ENCODE measurements at regions not wholly inside any gene's neighbourhood (a gene's known extent, or its start where the extent isn't known, plus 50 kb on each side); places are given as distances from the start of the nearest gene placed in this dataset.
A peak's percentile ranks its signal among the peaks of the same experiment; 100 is the strongest.

- no peak for DNase-seq (ENCODE audit: low read depth in 1 of 2, low spot score in 1 of 2)
- FAIRE-seq, result no peak
- no peaks in the 10 kb centered on the region for H3K9me3 ChIP-seq
- no peak overlapping the region for H3K27ac ChIP-seq
- no peak for ATAC-seq
- 50% methylated on average over 2 of the region's 2 CpGs for WGBS (ENCODE audit: missing lambda C conversion rate)
- H3K4me3 ChIP-seq, result no peak overlapping the region
- no peak overlapping the region for H3K4me2 ChIP-seq
- CTCF ChIA-PET, result no interaction called here
- no peak for TF ChIP-seq HOXB13 (CRISPR knock-in tag; IDR thresholded peaks at IDR 0.05; ENCODE audit: low read depth)
- TF ChIP-seq RCOR1 (IDR thresholded peaks at IDR 0.05; ENCODE audit: low read depth, low read length), result no peak
- TF ChIP-seq CTCF (IDR thresholded peaks at IDR 0.05), result no peak
- TF ChIP-seq TFCP2L1 (CRISPR knock-in tag; IDR thresholded peaks at IDR 0.05), result no peak
- H3K4me1 ChIP-seq, result peaks cover 8% of the 10 kb centered on the region; the same call in 1 of the 3 replicates
- POLR2A ChIA-PET, result no interaction called here
Observed at GRCh38 chr2:194883711-194884110, 773.3 kb upstream of the SLC39A10 start.

- Histone ChIP-seq H3K9me3 (no peaks in the 10 kb centered on the region), H3K4me3 (no peak overlapping the region), H3K4me1 (no peaks in the 10 kb centered on the region), H3K27ac (no peak overlapping the region), H3K4me2 (no peak overlapping the region)
- FAIRE-seq (no peak), DNase-seq (ENCODE audit: low read depth in 1 of 2, low spot score in 1 of 2) (no peak), ATAC-seq (no peak)
- peak; percentile 46 for TF ChIP-seq MAFK (IDR thresholded peaks at IDR 0.05; ENCODE audit: partially characterized antibody)
- no peak for TF ChIP-seq EP300 (IDR thresholded peaks at IDR 0.05)
- TF ChIP-seq BCL3 (IDR thresholded peaks at IDR 0.05), result no peak
- WGBS (ENCODE audit: missing lambda C conversion rate), result 78% methylated on average over 1 of the region's 1 CpG
- CTCF ChIA-PET, result no interaction called here
- POLR2A ChIA-PET, result no interaction called here
Observed at GRCh38 chr2:194870974-194871535, 786.0 kb upstream of the SLC39A10 start.

GRCh38 chr2:194867328-194867727 lies 789.7 kb upstream of the SLC39A10 start:
- ChIA-PET POLR2A (no interaction called here), CTCF (interaction anchor here (0.6 to 1.6 kb wide), 6 partner anchors 9 to 1179 kb away, joined by 3 to 8 read pairs (median 4); no protein-coding TSS in a partner anchor)
- DNase-seq (ENCODE audit: low read depth in 1 of 2, low spot score in 1 of 2) (peak in 1 of 2 experiments; percentile 7), FAIRE-seq (no peak), ATAC-seq (peak in 1 of 2 experiments; percentile 78; a peak in 3 of 6 replicates)
- Histone ChIP-seq H3K9me3 (no peaks in the 10 kb centered on the region), H3K4me1 (no peaks in the 10 kb centered on the region), H3K27ac (no peak overlapping the region), H3K4me2 (no peak overlapping the region), H3K4me3 (no peak overlapping the region)
- TF ChIP-seq CTCF (IDR thresholded peaks at IDR 0.05) (peak; percentile 52), RAD21 (conservative IDR thresholded peaks at IDR 0.05 in 1 of 2, IDR thresholded peaks at IDR 0.05 in 1 of 2) (peak; percentile 37 to 45; a peak in 3 of 5 replicates), FOXS1 (CRISPR knock-in tag; IDR thresholded peaks at IDR 0.05) (no peak), PHF8 (IDR thresholded peaks at IDR 0.05; ENCODE audit: borderline replicate concordance, low read depth) (no peak), SMC3 (IDR thresholded peaks at IDR 0.05) (peak; percentile 48; the same call in 2 of the 3 replicates)
- 0% methylated on average over 1 of the region's 1 CpG for WGBS (ENCODE audit: missing lambda C conversion rate)

GRCh38 chr2:194854941-194855340 lies 802.1 kb upstream of the SLC39A10 start:
- H3K4me1 ChIP-seq, result no peaks in the 10 kb centered on the region
- ChIA-PET POLR2A (no interaction called here), CTCF (interaction anchor here (0.6 kb wide), 1 partner anchor 619 kb away, joined by 5 read pairs; no protein-coding TSS in a partner anchor)
- H3K4me2 ChIP-seq, result no peak overlapping the region
- H3K9me3 ChIP-seq, result no peaks in the 10 kb centered on the region
- FAIRE-seq (no peak), DNase-seq (ENCODE audit: low read depth in 1 of 2, low spot score in 1 of 2) (no peak), ATAC-seq (no peak)
- TF ChIP-seq BCL3 (IDR thresholded peaks at IDR 0.05) (no peak), USF2 (IDR thresholded peaks at IDR 0.05) (no peak), HOXA7 (CRISPR knock-in tag; IDR thresholded peaks at IDR 0.05) (no peak), FOSB (CRISPR knock-in tag; IDR thresholded peaks at IDR 0.05) (no peak), MAFK (IDR thresholded peaks at IDR 0.05; ENCODE audit: partially characterized antibody) (no peak), POLR2AphosphoS2 (conservative IDR thresholded peaks at IDR 0.05; ENCODE audit: low read length) (no peak), NR3C1 (IDR thresholded peaks at IDR 0.05) (no peak), EP300 (IDR thresholded peaks at IDR 0.05) (no peak), RCOR1 (IDR thresholded peaks at IDR 0.05; ENCODE audit: low read depth, low read length) (no peak), FOXS1 (CRISPR knock-in tag; IDR thresholded peaks at IDR 0.05) (no peak), RAD21 (conservative IDR thresholded peaks at IDR 0.05 in 1 of 2, IDR thresholded peaks at IDR 0.05 in 1 of 2) (no peak), EHF (CRISPR knock-in tag; IDR thresholded peaks at IDR 0.05) (no peak), CEBPB (IDR thresholded peaks at IDR 0.05) (no peak)
- no peak overlapping the region for H3K4me3 ChIP-seq
- 31% methylated on average over 5 of the region's 5 CpGs for WGBS (ENCODE audit: missing lambda C conversion rate)
- H3K27ac ChIP-seq, result no peak overlapping the region
